Small intestine (tissue), 7 donors: ENCODE measurements at regions not wholly inside any gene's neighbourhood (a gene's known extent, or its start where the extent isn't known, plus 50 kb on each side); places are given as distances from the start of the nearest gene placed in this dataset.

Source experiments
- DNase-seq, 2 donors: peaks; one replicate each; pipeline versions ENCODE4 v3.0.0 to v3.0.0-alpha.2; 2013
- FAIRE-seq: peaks from 2 replicates; lab custom pipeline; 2012; peaks lifted over from hg19 to GRCh38; lab: Jason Lieb, UNC
- H3K27ac ChIP-seq, 3 donors: one replicate each; pipeline ENCODE4 v1.5.1; 2013; ENCODE audit warnings: low read length in 2 of 3, mild to moderate bottlenecking in 2 of 3, control low read depth in 1 of 3, inconsistent platforms in 1 of 3, low read depth in 1 of 3, moderate library complexity in 1 of 3
- H3K27me3 ChIP-seq, 3 donors: one replicate each; pipeline ENCODE4 v1.6.1; 2013; ENCODE audit warnings: low read length in 3 of 3, inconsistent platforms in 1 of 3; ENCODE audit not compliant: control insufficient read depth in 3 of 3, insufficient read depth in 3 of 3
- H3K36me3 ChIP-seq, 3 donors: one replicate each; pipeline ENCODE4 v1.6.1; 2013; ENCODE audit warnings: low read length in 3 of 3, inconsistent platforms in 1 of 3, low read depth in 1 of 3, mild to moderate bottlenecking in 1 of 3, moderate library complexity in 1 of 3; ENCODE audit not compliant: control insufficient read depth in 3 of 3, insufficient read depth in 2 of 3
- H3K4me1 ChIP-seq, 3 donors: one replicate each; pipeline ENCODE4 v1.6.1; 2013; ENCODE audit warnings: low read length in 2 of 3, inconsistent platforms in 1 of 3, low read depth in 1 of 3, mild to moderate bottlenecking in 1 of 3, moderate library complexity in 1 of 3; ENCODE audit not compliant: control insufficient read depth in 3 of 3, insufficient read depth in 2 of 3
- H3K4me3 ChIP-seq, 3 donors: one replicate each; pipeline ENCODE4 v1.5.1; 2013; ENCODE audit warnings: low read length in 3 of 3, control low read depth in 1 of 3, inconsistent platforms in 1 of 3, low read depth in 1 of 3, mild to moderate bottlenecking in 1 of 3, moderate library complexity in 1 of 3
- H3K9me3 ChIP-seq, 2 donors: one replicate each; pipeline ENCODE4 v1.6.1; 2013; ENCODE audit warnings: low read depth in 1 of 2, low read length in 1 of 2; ENCODE audit not compliant: control insufficient read depth in 2 of 2, insufficient read depth in 1 of 2
- WGBS, 3 donors: extraction: QIAGEN DNeasy Blood & Tissue Kit; methylation state at CpG; one replicate each; pipeline ENCODE4 v1.1.7; 2013; 5-methylcytosine and 5-hydroxymethylcytosine counted together
- donor health status: healthy with polysubstance abuse.
- donor health status: control.
- donor health status: control.
- donor health status: Bipolar disorder and iron deficiency.
- donor health status: healthy.

GRCh38 chr22:47591709-47592108, 829.3 kb downstream of the TBC1D22A start:
- Histone ChIP-seq H3K4me3 (no peak overlapping the region), H3K27ac (no peak overlapping the region), H3K4me1 (no peaks in the 10 kb centered on the region), H3K9me3 (peaks cover 0 to 3% of the 10 kb centered on the region in 2 donors), H3K36me3 (no peaks in the 10 kb centered on the region), H3K27me3 (no peaks in the 10 kb centered on the region)
- DNase-seq (no peak), FAIRE-seq (no peak)
- WGBS, 3 donors = 79 to 84% (median 82%) methylated on average over 16 of the region's 16 CpGs

- H3K4me1 ChIP-seq = no peaks in the 10 kb centered on the region
- H3K4me3 ChIP-seq = no peak overlapping the region
- DNase-seq (no peak), FAIRE-seq (no peak)
- no peaks in the 10 kb centered on the region for H3K36me3 ChIP-seq
- no peaks in the 10 kb centered on the region for H3K27me3 ChIP-seq
- peaks cover 0 to 3% of the 10 kb centered on the region in 2 donors for H3K9me3 ChIP-seq
- no peak overlapping the region for H3K27ac ChIP-seq
- 78 to 90% (median 81%) methylated on average over 7 of the region's 7 CpGs for WGBS, 3 donors
Measured at GRCh38 chr22:47591016-47591415, 828.6 kb downstream of the TBC1D22A start.

DNA sequence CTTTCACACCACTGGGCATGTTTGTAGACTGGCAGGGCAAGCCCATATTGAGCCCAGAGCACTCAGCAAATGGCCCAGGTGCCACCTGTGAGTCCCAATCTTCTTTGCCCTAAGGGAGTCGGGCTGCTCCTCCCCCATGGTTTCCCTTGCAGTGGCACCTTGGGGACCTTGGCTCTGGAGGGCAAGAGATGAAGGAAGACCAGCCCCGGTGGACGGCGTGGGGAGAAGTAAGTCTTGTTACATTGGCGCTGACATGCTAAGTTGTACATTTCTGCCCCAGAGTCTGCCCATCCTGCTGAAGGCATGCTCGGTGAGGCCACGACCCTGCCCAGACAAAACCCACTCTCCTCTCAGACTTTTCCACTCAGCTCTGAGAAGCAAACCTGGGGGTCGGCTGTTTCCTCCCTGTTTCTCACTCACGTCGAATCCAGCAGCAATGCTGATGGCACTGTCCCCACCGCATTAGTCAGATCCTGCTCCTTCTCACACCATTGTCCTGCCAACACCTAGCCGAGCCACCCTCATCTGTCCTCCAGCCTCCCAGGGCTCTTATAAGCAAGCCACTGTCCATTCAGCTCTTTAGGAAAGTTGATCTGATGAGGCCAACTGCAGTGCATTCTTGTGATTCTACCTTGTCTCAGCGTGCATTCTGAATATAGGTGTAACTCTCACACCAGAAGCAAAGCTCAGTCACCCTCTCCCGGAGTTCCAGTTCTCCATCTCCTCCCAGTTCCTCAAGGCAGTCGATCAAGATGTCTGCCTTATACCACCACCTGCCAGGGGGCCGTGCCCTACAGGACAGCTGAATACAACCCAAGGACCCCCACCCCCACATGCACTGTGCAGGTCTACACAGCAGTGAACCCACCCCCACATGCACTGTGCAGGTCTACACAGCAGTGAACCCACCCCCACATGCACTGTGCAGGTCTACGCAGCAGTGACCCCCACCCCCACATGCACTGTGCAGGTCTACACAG, 827.1 kb downstream of the TBC1D22A start:
- Histone ChIP-seq H3K27me3 (no peaks in the 10 kb centered on the region), H3K27ac (no peak overlapping the region), H3K4me3 (no peak overlapping the region), H3K4me1 (no peaks in the 10 kb centered on the region), H3K36me3 (no peaks in the 10 kb centered on the region), H3K9me3 (no peaks in the 10 kb centered on the region)
- WGBS, 3 donors = 86 to 90% (median 86%) methylated on average over 17 of the region's 17 CpGs
- DNase-seq = no peak
- no peak for FAIRE-seq

GRCh38 chr22:47588578-47588960, 826.1 kb downstream of the TBC1D22A start:
- H3K9me3 ChIP-seq = no peaks in the 10 kb centered on the region
- 70 to 83% (median 73%) methylated on average over 7 of the region's 7 CpGs for WGBS, 3 donors
- no peak for FAIRE-seq
- H3K27me3 ChIP-seq = no peaks in the 10 kb centered on the region
- H3K36me3 ChIP-seq = no peaks in the 10 kb centered on the region
- H3K4me1 ChIP-seq = no peaks in the 10 kb centered on the region
- no peak overlapping the region for H3K27ac ChIP-seq
- no peak for DNase-seq
- H3K4me3 ChIP-seq = no peak overlapping the region

- DNase-seq = no peak
- H3K36me3 ChIP-seq = no peaks in the 10 kb centered on the region
- no peaks in the 10 kb centered on the region for H3K9me3 ChIP-seq
- H3K27me3 ChIP-seq = no peaks in the 10 kb centered on the region
- no peak overlapping the region for H3K27ac ChIP-seq
- no peak overlapping the region for H3K4me3 ChIP-seq
- FAIRE-seq = no peak
- WGBS, 3 donors = 71 to 80% (median 73%) methylated on average over 9 of the region's 9 CpGs
- H3K4me1 ChIP-seq = no peaks in the 10 kb centered on the region
Measured at GRCh38 chr22:47587861-47588577, 825.6 kb downstream of the TBC1D22A start.

- H3K27ac ChIP-seq = no peak overlapping the region
- no peaks in the 10 kb centered on the region for H3K27me3 ChIP-seq
- FAIRE-seq (no peak), DNase-seq (no peak)
- H3K9me3 ChIP-seq = no peaks in the 10 kb centered on the region
- H3K36me3 ChIP-seq = no peaks in the 10 kb centered on the region
- no peaks in the 10 kb centered on the region for H3K4me1 ChIP-seq
- no peak overlapping the region for H3K4me3 ChIP-seq
- 74 to 80% (median 77%) methylated on average over 7 of the region's 7 CpGs for WGBS, 3 donors
Measured at GRCh38 chr22:47587361-47587760, 824.9 kb downstream of the TBC1D22A start.

DNA sequence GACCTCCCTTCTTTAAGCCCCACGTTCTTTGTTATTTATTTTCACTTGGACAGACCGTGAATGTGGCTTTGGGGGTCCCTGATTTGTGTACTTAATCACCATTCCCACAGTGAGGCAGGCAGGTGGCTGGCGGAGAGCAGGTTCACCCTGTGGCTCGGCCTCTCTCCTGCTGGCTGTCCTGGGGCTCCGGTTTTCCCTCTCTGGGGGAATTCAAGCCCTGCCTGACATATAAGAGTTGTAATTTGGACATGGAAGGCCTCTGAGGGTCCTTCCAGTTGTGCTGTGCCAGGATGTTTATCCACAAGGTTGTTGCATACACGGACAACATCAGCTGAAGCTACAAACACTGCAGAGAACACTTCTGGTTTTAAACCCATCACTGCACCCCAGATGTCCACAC, 824.5 kb downstream of the TBC1D22A start:
- FAIRE-seq = no peak
- no peaks in the 10 kb centered on the region for H3K4me1 ChIP-seq
- H3K4me3 ChIP-seq = no peak overlapping the region
- WGBS, 3 donors = 55 to 75% (median 61%) methylated on average over 6 of the region's 6 CpGs
- H3K9me3 ChIP-seq = no peaks in the 10 kb centered on the region
- no peaks in the 10 kb centered on the region for H3K36me3 ChIP-seq
- no peak for DNase-seq
- H3K27ac ChIP-seq = no peak overlapping the region
- no peaks in the 10 kb centered on the region for H3K27me3 ChIP-seq

GRCh38 chr22:47586038-47586437, 823.6 kb downstream of the TBC1D22A start:
- Histone ChIP-seq H3K27me3 (no peaks in the 10 kb centered on the region), H3K9me3 (no peaks in the 10 kb centered on the region), H3K27ac (no peak overlapping the region), H3K4me3 (no peak overlapping the region), H3K36me3 (no peaks in the 10 kb centered on the region), H3K4me1 (no peaks in the 10 kb centered on the region)
- peak in 1 of 2 donors; percentile 6 for DNase-seq
- WGBS, 3 donors = 40 to 78% (median 41%) methylated on average over 3 of the region's 3 CpGs
- no peak for FAIRE-seq
